Right lobe of liver (tissue), 4 donors: ENCODE measurements at regions not wholly inside any gene's neighbourhood (a gene's known extent, or its start where the extent isn't known, plus 50 kb on each side); places are given as distances from the start of the nearest gene placed in this dataset.

Experiments used
- CTCF ChIP-seq, 4 donors: fragments of 200-600 bp in 3 of 4; fragments of 450-650 bp in 1 of 4; IDR thresholded peaks; one replicate each; pipeline versions ENCODE4 v1.5.1 to v1.8.0; 2016 to 2022; ENCODE audit warnings: antibody characterized with exemption in 4 of 4, mild to moderate bottlenecking in 2 of 4
- POLR2A ChIP-seq: fragments of 450-650 bp; IDR thresholded peaks from one replicate; pipeline ENCODE4 v1.6.1; 2017; ENCODE audit warnings: antibody characterized with exemption, mild to moderate bottlenecking
- donor health status: DM: no; HTN: no; CAD: no.
- donor health status: DM: no; HTN: no; CAD: no.
- donor health status: DM: no; HTN: yes; CAD: no.

DNA sequence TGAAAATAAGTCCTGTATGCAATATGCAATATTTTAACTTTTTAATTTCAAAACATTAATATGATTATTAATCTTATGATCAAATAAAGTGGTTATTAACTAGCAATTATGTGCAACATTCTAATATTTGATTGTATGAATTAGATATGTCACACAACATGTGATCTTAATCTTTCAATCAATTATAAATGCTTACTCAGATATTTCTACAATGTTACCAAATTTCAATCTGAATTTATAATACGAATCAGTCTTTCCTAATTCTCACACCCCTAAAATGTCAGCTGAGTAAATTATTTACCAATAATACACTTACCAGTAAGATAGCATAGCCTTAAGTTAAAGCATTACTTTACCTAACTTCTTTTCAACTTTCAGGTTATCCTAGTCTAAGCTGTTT, 186.3 kb downstream of the CALCRL start:
- no peak for TF ChIP-seq POLR2A
- TF ChIP-seq CTCF (IDR thresholded peaks at IDR 0.05), result no peak
